Activated naive CD4-positive, alpha-beta T cell treated with anti-CD3 and anti-CD28 coated beads, Interleukin-2, amount 10 ng/mL, durations not matched to agents 7 days and 5 days (primary cell): ENCODE measurements at regions not wholly inside any gene's neighbourhood (a gene's known extent, or its start where the extent isn't known, plus 50 kb on each side); places are given as distances from the start of the nearest gene placed in this dataset.
"Not testable (repeated sequence)": the region's sequence is repeated elsewhere in the genome, so short reads cannot be mapped to it uniquely, and the experiment has no call there.

ENCODE experiments used
- CTCF ChIA-PET: fragments of 350-600 bp; sonication (Branson Sonifier 250); formaldehyde crosslinking; loops from one replicate; lab custom pipeline; 2021; ENCODE audit warnings: antibody characterized with exemption; lab: Charles Lee
- DNase-seq: peaks from one replicate; pipeline ENCODE4 v3.0.0-alpha.2; 2020
- H3K27ac Mint-ChIP-seq: one replicate; pipeline ENCODE4 v1.8.0; 2021; ENCODE audit warnings: mild to moderate bottlenecking, moderate library complexity, mixed read lengths
- H3K27me3 Mint-ChIP-seq: one replicate; pipeline ENCODE4 v1.8.0; 2021; ENCODE audit warnings: mild to moderate bottlenecking, mixed read lengths
- H3K36me3 Mint-ChIP-seq: one replicate; pipeline ENCODE4 v1.8.0; 2021; ENCODE audit warnings: mixed read lengths
- H3K4me1 Mint-ChIP-seq: one replicate; pipeline ENCODE4 v1.8.0; 2021; ENCODE audit warnings: mixed read lengths
- H3K4me3 Mint-ChIP-seq: one replicate; pipeline ENCODE4 v1.8.0; 2021; ENCODE audit warnings: mild to moderate bottlenecking, moderate library complexity, mixed read lengths
- H3K9me3 Mint-ChIP-seq: one replicate; pipeline ENCODE4 v1.8.0; 2021; ENCODE audit warnings: mixed read lengths

GRCh38 chr2:16072638-16073290 is 132.4 kb downstream of the MYCN start:
- Mint-ChIP-seq H3K27ac (no peak overlapping the region), H3K4me3 (no peak overlapping the region), H3K27me3 (no peaks in the 10 kb centered on the region), H3K36me3 (no peaks in the 10 kb centered on the region), H3K9me3 (no peaks in the 10 kb centered on the region), H3K4me1 (no peaks in the 10 kb centered on the region)
- DNase-seq, result no peak
- CTCF ChIA-PET, result no interaction called here

DNA sequence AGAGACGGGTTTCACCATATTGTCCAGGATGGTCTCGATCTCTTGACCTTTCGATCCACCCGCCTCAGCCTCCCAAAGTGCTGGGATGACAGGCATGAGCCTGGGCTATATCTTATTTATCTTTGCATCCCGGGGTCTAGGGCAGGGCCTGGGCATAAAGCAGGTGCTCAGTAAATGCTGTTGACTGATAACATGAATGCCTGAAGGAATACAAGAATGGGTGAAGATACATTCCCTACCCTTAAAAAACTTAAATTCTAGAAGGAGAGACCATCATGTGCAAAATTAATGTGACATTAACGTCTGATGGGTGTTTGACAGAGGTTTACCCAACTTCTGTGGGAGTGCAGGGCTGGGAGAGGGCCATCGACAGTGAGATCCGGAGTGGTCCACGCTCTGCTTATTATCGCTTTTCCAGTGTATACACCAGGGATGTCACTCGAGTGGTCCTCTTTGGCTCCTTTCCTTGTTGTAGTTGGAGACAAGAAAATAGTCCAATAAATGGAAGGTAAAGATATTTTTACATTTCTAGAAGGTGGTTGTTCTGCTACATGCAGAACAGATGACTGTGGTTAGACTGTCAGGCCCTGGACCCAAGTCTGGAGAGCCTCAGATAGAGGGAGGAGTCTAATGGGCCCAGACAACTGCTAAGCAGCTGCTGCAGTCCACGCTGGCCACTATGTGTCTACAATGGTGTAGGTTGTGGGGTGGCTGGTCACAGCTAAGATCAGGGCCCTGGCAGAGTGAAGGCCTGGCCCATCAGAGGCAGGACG is 131.7 kb downstream of the MYCN start:
- Mint-ChIP-seq H3K27ac (no peak overlapping the region), H3K9me3 (no peaks in the 10 kb centered on the region), H3K4me3 (no peak overlapping the region), H3K36me3 (no peaks in the 10 kb centered on the region), H3K27me3 (no peaks in the 10 kb centered on the region), H3K4me1 (no peaks in the 10 kb centered on the region)
- CTCF ChIA-PET, result no interaction called here
- DNase-seq, result no peak

GRCh38 chr2:16071039-16071864 is 130.9 kb downstream of the MYCN start:
- no peak overlapping the region for H3K4me3 Mint-ChIP-seq
- no peak overlapping the region for H3K27ac Mint-ChIP-seq
- H3K4me1 Mint-ChIP-seq, result no peaks in the 10 kb centered on the region
- no peaks in the 10 kb centered on the region for H3K9me3 Mint-ChIP-seq
- CTCF ChIA-PET, result no interaction called here
- H3K27me3 Mint-ChIP-seq, result no peaks in the 10 kb centered on the region
- no peak for DNase-seq
- no peaks in the 10 kb centered on the region for H3K36me3 Mint-ChIP-seq

DNA sequence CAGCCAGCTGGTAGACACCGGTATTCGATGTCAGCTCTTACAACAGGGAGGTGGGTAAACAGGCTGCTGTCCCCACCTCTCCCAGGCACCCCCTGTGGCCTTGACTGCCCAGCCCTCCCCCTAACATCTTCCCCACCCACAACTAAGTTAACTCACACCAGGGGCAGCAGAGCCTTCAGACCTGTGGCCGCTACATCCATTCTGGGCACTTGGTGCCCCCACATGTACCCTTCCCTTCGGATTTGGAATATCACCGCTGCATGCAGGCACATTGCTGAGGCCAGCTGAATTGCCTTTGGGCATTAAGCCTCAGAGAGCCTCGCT is 130.3 kb downstream of the MYCN start:
- Mint-ChIP-seq H3K9me3 (no peaks in the 10 kb centered on the region), H3K4me1 (no peaks in the 10 kb centered on the region), H3K27ac (no peak overlapping the region), H3K36me3 (no peaks in the 10 kb centered on the region), H3K4me3 (no peak overlapping the region), H3K27me3 (no peaks in the 10 kb centered on the region)
- DNase-seq, result no peak
- CTCF ChIA-PET, result no interaction called here

DNA sequence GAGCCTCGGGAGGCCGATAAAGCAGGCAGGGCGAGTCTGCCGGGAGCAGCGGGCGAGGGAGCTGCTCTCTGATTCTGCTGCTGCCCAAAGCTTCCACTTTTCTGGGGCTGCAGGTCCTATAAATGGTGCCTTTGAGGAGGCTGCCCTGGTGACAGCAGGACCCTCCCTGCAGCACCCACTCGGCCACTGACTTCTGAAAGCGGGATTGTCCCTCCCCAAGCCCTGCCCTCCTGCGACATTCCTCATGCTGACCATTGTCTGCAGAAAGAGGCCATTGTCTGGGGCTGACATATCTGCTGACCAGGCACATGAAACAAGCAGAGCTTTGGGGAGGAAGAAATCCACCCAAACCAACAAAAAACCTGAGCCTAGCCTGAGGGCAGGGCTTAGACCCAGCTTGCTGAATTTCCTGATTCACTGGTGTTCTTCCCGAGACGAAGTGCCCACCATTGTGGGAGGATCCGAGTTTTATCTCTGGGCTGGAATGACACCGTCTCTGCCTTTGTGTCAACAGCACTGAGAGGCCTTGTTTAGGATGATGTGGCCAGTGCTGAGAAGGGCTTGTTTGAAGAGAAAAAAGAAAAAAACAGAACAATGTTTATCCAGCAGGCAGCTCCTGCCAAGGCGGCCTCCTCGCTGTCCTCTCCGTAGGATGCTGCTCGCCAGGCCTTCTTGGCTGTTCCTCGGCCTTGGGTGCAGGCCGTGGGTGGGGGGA is 129.7 kb downstream of the MYCN start:
- H3K4me3 Mint-ChIP-seq, result no peak overlapping the region
- no peak overlapping the region for H3K27ac Mint-ChIP-seq
- H3K27me3 Mint-ChIP-seq, result no peaks in the 10 kb centered on the region
- no peaks in the 10 kb centered on the region for H3K4me1 Mint-ChIP-seq
- no peak for DNase-seq
- no peaks in the 10 kb centered on the region for H3K36me3 Mint-ChIP-seq
- CTCF ChIA-PET, result no interaction called here
- H3K9me3 Mint-ChIP-seq, result no peaks in the 10 kb centered on the region

DNA sequence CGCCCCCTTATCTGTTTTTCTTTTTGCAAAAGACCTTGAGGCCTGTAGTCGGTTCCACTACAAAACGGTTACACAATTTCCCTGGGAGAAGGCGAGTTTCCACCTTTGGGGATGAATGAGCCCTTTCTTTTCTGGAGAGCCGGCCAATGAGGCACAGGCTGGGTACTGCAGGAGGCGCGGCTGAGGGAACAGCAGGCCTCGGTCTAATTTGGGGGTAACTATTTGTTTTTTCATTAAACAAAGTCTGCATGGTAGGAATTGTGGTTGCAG is 129.2 kb downstream of the MYCN start:
- Mint-ChIP-seq H3K27ac (no peak overlapping the region), H3K9me3 (peaks cover 4% of the 10 kb centered on the region), H3K27me3 (no peaks in the 10 kb centered on the region), H3K4me1 (no peaks in the 10 kb centered on the region), H3K36me3 (no peaks in the 10 kb centered on the region), H3K4me3 (no peak overlapping the region)
- CTCF ChIA-PET, result no interaction called here
- DNase-seq, result no peak

DNA sequence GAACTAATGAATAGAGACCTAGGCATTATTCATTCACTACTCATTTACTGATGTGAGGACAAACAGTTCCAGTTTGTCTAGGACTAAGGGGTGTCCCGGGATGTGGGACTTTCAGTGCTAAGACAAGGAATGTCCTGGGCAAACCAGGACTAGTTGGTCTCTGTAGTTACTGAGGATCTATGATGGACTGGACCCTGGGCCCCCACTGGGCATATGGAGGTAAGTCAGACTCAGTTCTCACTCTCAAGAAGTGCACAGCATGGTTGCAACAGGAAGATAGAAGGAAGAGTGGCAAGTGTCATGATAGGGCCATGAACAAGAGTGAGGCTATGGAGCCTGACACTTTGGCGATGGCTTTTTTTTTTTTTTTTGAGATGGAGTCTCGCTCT is 128.2 kb downstream of the MYCN start:
- Mint-ChIP-seq H3K4me3 (no peak overlapping the region), H3K27me3 (no peaks in the 10 kb centered on the region), H3K36me3 (peaks cover 3% of the 10 kb centered on the region), H3K27ac (no peak overlapping the region), H3K4me1 (no peaks in the 10 kb centered on the region), H3K9me3 (peaks cover 12% of the 10 kb centered on the region)
- no peak for DNase-seq
- CTCF ChIA-PET, result no interaction called here

DNA sequence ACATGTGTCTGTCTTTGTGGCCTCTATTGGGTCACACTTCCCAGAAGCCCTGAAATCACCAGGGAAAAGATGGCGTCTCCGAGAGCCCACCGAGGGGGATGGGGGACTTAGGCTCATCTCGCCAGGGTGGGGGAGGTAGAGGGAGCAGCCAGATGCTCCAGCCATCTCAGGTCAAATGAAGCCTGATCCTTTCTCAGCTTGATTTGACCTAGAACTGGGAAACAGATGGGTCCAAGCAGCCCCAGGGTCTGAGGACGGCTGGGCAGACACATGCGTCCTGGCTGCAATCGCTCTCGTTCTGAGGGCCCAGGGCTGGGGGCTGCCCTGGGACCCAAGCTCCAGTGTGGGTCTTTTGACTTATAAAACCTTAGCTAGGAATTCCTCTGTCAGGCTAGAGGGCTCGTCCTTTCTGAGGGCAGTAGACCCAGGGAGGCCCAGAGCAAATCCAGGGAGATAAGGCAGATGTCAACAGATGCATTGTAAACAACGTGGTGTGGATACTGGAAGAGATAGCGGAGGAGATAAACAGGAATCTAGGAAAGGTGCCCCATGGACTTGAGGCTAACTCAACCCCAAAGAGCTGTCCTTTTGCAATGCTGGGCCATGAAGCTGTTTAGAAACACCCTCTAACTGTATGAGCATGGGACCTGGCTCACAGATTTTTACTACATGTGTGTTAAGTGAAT is 127.7 kb downstream of the MYCN start:
- H3K36me3 Mint-ChIP-seq, result peaks cover 3% of the 10 kb centered on the region
- no peaks in the 10 kb centered on the region for H3K27me3 Mint-ChIP-seq
- no peak for DNase-seq
- H3K9me3 Mint-ChIP-seq, result peaks cover 12% of the 10 kb centered on the region
- H3K4me3 Mint-ChIP-seq, result no peak overlapping the region
- no peaks in the 10 kb centered on the region for H3K4me1 Mint-ChIP-seq
- no peak overlapping the region for H3K27ac Mint-ChIP-seq
- CTCF ChIA-PET, result no interaction called here

DNA sequence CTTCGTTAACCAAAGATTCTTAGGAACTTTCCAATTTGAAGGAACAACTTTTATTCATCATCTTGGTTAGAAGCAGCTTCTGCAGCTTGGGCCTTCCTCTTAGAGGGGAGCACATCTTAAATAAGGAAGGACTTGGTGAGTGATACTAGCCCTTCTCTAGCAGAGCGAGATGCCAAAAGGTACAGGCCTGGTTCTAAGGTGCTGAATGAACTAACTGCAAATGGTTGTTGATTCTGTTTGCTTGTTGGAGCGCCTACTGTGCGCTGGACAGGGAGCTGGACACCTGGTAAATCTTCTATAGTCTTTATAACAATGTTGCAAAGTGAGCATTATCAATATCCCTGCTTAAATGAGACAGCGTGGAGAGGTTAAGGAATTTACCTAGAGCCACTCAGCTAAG is 127.1 kb downstream of the MYCN start:
- H3K4me1 Mint-ChIP-seq, result no peaks in the 10 kb centered on the region
- no peak overlapping the region for H3K27ac Mint-ChIP-seq
- CTCF ChIA-PET, result no interaction called here
- no peaks in the 10 kb centered on the region for H3K27me3 Mint-ChIP-seq
- H3K36me3 Mint-ChIP-seq, result peaks cover 3% of the 10 kb centered on the region
- H3K9me3 Mint-ChIP-seq, result peaks cover 15% of the 10 kb centered on the region
- no peak for DNase-seq
- H3K4me3 Mint-ChIP-seq, result no peak overlapping the region

- H3K4me3 Mint-ChIP-seq, result no peak overlapping the region
- no peak overlapping the region for H3K27ac Mint-ChIP-seq
- H3K9me3 Mint-ChIP-seq, result peaks cover 17% of the 10 kb centered on the region
- H3K4me1 Mint-ChIP-seq, result no peaks in the 10 kb centered on the region
- CTCF ChIA-PET, result no interaction called here
- no peaks in the 10 kb centered on the region for H3K27me3 Mint-ChIP-seq
- peaks cover 3% of the 10 kb centered on the region for H3K36me3 Mint-ChIP-seq
- DNase-seq, result no peak
Observed at GRCh38 chr2:16067037-16067406, 126.7 kb downstream of the MYCN start.

- Mint-ChIP-seq H3K27ac (no peak overlapping the region), H3K4me1 (no peaks in the 10 kb centered on the region), H3K36me3 (peaks cover 3% of the 10 kb centered on the region), H3K9me3 (peaks cover 17% of the 10 kb centered on the region), H3K27me3 (no peaks in the 10 kb centered on the region), H3K4me3 (no peak overlapping the region)
- DNase-seq, result no peak
- CTCF ChIA-PET, result no interaction called here
Observed at GRCh38 chr2:16066261-16067036, 126.1 kb downstream of the MYCN start.

DNA sequence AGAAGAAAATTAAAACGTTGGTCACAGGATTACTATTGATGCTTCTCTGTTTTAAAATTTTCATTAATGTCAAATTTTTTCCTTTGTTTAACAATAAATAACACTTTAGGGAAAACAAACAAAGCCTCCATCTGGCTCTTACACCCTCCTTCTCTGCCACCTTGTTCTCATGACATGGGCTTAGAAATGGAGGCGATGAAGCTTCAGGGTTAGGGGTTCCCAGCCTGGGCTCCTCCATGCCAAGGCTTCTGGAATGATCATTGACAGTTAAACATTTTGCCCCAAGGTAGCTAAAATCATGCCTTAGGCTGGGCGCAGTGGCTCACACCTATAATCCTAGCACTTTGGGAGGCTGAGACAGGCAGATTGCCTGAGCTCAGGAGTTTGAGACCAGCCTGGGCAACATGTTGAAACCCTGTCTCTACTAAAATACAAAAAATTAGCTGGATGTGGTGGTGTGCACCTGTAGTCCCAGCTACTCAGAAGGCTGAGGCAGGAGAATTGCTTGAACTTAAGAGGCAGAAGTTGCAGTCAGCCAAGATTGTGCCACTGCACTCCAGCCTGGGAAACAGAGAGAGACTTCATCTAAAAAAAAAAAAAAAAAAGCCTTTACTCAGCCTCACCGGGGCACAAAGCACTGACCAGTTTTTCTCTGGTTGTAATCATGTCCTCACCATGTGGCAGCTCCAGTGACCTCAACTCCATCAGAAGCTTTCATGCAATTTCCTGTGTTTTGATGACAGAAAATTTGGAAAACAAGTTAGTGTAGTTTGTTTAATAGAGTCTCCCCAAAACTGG is 125.1 kb downstream of the MYCN start:
- H3K4me3 Mint-ChIP-seq, H3K27me3 Mint-ChIP-seq, CTCF ChIA-PET, H3K36me3 Mint-ChIP-seq, H3K27ac Mint-ChIP-seq, H3K4me1 Mint-ChIP-seq, DNase-seq: not testable (repeated sequence)
- peaks cover 17% of the 10 kb centered on the region for H3K9me3 Mint-ChIP-seq

DNA sequence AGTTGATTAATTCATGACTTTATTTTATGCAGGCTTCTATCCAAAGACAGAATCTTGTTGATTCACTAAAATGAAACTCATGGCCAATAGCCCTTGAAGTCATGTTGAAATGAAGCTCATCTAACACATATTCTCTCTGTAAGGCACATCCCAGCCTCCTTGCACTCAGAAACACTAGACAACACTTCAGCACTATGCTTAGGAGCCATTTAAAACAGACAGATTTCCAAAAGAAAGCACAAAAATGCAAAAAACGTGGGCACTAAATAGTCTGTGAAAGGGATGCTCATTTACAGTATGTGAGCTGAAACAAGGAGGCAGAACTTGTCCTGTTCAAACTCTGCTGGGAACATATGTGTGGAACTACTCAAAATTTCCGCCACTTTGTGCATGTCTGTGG is 124.4 kb downstream of the MYCN start:
- Mint-ChIP-seq H3K27ac (no peak overlapping the region), H3K27me3 (no peaks in the 10 kb centered on the region), H3K36me3 (peaks cover 3% of the 10 kb centered on the region), H3K4me3 (no peak overlapping the region), H3K4me1 (no peaks in the 10 kb centered on the region), H3K9me3 (peaks cover 17% of the 10 kb centered on the region)
- no peak for DNase-seq
- CTCF ChIA-PET, result no interaction called here
